Left ventricle myocardium inferior (tissue), 1 donor: ENCODE measurements at regions not wholly inside any gene's neighbourhood (a gene's known extent, or its start where the extent isn't known, plus 50 kb on each side); places are given as distances from the start of the nearest gene placed in this dataset.
"Not testable (repeated sequence)": the region's sequence is repeated elsewhere in the genome, so short reads cannot be mapped to it uniquely, and the experiment has no call there.

ENCODE experiments used
- DNase-seq: peaks from one replicate; pipeline ENCODE4 v3.0.0-alpha.2; 2020
- H3K27ac ChIP-seq: fragments of 200-600 bp; replicated peaks from 2 replicates; pipeline ENCODE4 v1.8.0; 2021
- H3K27me3 ChIP-seq: fragments of 200-600 bp; 2 replicates; pipeline ENCODE4 v1.8.0; 2021; ENCODE audit warnings: low read depth
- H3K36me3 ChIP-seq: fragments of 200-600 bp; 2 replicates; pipeline ENCODE4 v1.8.0; 2021
- H3K4me1 ChIP-seq: fragments of 200-600 bp; 2 replicates; pipeline ENCODE4 v1.8.0; 2021
- H3K4me3 ChIP-seq: fragments of 200-600 bp; 2 replicates; pipeline ENCODE4 v1.8.0; 2021; ENCODE audit warnings: mild to moderate bottlenecking, moderate library complexity
- H3K9me3 ChIP-seq: fragments of 200-600 bp; replicated peaks from 2 replicates; pipeline ENCODE4 v1.8.0; 2021
- intact Hi-C: fragments of 100-400 bp; cut with micrococcal nuclease; formaldehyde crosslinking; loops from one replicate; pipeline ENCODE4 v1.11.0; 2022
- TF ChIP-seq, protein P1 (sequence below): fragments of 200-600 bp; IDR thresholded peaks from 2 replicates; pipeline ENCODE4 v1.8.0; 2021; ENCODE audit warnings: antibody characterized with exemption, mild to moderate bottlenecking, borderline replicate concordance
- donor health status: DM: no; HTN: yes; CAD: no; lungs with severe emphysema.

DNA sequence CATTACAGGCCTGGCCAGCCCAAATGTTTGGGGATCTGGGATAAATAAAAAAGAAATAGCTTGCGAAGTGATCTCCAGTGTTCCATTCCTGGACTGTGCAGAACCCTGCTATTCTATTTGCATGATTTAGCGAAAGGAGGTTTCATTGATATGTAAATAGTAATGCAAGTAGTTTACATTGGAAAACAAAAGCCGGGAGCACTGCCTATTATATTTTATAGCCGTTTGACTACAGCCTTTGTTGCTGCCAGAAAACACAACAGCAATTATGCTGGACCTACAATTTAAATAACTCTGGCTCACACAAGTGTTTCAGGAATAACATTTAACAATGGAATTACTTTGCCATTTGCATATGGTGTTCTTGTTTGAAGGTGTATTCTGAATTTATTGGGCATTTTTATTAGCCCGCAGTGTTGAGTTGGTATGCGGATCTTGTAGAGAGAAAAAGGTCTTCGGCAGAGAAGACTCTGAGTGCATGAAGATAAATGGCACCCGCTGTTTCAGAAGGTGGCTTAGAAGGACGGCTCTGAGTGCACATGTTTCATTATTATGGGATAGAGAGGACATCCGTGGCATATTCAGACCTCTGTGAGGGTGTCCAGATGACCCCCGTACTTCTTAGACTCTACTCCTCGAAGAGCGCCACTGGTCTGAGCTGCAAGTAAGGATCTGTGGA, 315.0 kb downstream of the BRD1 start:
- TF ChIP-seq, protein P1, sequence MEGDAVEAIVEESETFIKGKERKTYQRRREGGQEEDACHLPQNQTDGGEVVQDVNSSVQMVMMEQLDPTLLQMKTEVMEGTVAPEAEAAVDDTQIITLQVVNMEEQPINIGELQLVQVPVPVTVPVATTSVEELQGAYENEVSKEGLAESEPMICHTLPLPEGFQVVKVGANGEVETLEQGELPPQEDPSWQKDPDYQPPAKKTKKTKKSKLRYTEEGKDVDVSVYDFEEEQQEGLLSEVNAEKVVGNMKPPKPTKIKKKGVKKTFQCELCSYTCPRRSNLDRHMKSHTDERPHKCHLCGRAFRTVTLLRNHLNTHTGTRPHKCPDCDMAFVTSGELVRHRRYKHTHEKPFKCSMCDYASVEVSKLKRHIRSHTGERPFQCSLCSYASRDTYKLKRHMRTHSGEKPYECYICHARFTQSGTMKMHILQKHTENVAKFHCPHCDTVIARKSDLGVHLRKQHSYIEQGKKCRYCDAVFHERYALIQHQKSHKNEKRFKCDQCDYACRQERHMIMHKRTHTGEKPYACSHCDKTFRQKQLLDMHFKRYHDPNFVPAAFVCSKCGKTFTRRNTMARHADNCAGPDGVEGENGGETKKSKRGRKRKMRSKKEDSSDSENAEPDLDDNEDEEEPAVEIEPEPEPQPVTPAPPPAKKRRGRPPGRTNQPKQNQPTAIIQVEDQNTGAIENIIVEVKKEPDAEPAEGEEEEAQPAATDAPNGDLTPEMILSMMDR = no peak
- Histone ChIP-seq H3K4me1 (no peaks in the 10 kb centered on the region), H3K36me3 (no peaks in the 10 kb centered on the region), H3K27ac (no peak overlapping the region), H3K27me3 (peaks cover 28% of the 10 kb centered on the region), H3K9me3 (peaks cover 22% of the 10 kb centered on the region), H3K4me3 (no peak overlapping the region)
- no peak for DNase-seq
- intact Hi-C loops = no loop called here

DNA sequence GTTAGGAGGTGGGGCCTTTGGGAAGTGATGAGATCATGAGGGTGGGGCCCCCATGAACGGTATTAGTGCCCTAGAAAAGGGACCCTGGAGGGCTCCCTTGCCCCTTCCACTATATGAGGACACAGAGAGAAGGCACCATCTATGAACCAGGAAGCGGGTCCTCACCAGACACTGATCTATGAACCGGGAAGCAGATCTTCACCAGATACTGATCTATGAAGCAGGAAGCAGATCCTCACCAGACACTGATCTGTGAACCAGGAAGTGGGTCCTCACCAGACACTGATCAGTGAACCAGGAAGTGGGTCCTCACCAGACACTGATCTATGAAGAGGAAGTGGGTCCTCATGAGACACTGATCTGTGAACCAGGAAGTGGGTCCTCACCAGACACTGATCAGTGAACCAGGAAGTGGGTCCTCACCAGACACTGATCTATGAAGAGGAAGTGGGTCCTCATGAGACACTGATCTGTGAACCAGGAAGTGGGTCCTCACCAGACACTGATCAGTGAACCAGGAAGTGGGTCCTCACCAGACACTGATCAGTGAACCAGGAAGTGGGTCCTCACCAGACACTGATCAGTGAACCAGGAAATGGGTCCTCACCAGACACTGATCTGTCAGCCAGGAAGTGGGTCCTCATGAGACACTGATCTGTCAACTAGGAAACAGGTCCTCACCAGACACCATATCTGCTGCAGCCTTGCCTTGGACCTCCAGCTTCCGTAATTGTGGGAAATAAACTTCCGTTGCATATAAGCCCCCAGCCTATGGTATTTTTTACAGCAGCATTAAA, 316.1 kb downstream of the BRD1 start:
- H3K36me3 ChIP-seq, H3K4me3 ChIP-seq, H3K27ac ChIP-seq, DNase-seq, H3K4me1 ChIP-seq, intact Hi-C loops: not testable (repeated sequence)
- Histone ChIP-seq H3K9me3 (peaks cover 22% of the 10 kb centered on the region), H3K27me3 (peaks cover 17% of the 10 kb centered on the region)

DNA sequence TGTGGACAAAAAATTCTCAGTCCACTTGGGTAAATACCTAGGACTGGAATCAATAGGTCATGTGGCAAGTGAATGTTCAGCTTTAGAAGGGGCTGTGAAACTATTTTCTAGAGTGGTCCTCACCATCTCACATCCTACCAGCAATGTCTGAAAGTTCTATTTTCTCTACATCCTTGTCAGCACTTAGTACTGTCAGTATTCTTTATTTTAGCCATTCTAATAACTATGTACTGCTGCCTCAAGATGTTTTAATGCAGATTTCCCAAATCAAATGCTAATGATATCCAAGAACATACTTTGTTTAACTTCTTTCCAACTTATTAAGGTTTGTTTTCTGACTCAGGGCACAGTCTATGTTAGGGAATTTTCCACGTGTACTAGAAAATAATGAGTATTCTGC, 317.0 kb downstream of the BRD1 start:
- H3K27me3 ChIP-seq = peaks cover 15% of the 10 kb centered on the region
- intact Hi-C loops = no loop called here
- no peaks in the 10 kb centered on the region for H3K36me3 ChIP-seq
- H3K9me3 ChIP-seq = peaks cover 22% of the 10 kb centered on the region
- TF ChIP-seq, protein P1 = no peak
- DNase-seq = no peak
- no peaks in the 10 kb centered on the region for H3K4me1 ChIP-seq
- H3K27ac ChIP-seq = no peak overlapping the region
- H3K4me3 ChIP-seq = no peak overlapping the region

DNA sequence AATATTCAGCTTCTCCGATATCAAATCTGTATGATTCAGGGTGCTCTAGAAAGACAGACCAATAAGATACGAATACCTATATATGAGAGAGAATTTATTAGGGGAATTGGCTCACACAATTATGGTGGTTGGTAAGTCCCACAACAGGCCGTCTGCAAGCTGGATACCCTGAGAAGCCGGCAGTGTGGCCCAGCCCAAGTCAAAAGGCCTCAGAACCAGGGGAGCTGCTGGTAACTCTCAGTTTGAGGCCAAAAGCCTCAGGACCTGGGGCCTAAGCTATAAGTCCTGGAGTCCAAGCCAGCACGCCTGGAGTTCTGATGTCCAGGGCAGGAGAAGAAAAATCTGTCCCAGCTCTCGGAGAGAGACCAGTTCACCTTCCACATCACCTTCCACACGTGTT, 318.7 kb downstream of the BRD1 start:
- peaks cover 6% of the 10 kb centered on the region for H3K27me3 ChIP-seq
- no peaks in the 10 kb centered on the region for H3K36me3 ChIP-seq
- no peaks in the 10 kb centered on the region for H3K4me1 ChIP-seq
- DNase-seq = no peak
- intact Hi-C loops = no loop called here
- TF ChIP-seq, protein P1 = no peak
- no peak overlapping the region for H3K4me3 ChIP-seq
- no peak overlapping the region for H3K27ac ChIP-seq
- H3K9me3 ChIP-seq = peaks cover 22% of the 10 kb centered on the region

DNA sequence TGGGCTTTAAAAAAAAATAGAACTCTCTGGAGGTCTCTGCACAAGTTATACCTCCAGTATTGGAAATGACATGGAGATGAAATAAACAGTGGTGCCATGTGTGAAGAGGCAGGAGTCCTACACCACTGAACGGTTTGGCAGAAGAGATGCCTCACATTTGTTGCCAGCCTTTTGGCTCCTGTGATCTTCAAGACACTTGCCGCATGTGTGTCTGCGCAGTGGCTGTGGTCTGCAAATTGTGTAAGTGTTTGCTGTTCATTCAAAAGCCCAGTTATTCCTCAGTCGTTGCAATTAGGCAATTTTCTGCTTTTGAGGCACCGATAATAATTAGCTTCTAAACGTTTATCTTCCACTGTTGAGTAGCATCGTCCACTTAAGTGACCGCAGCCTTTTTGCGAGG, 319.1 kb downstream of the BRD1 start:
- TF ChIP-seq, protein P1 = no peak
- no peak for DNase-seq
- Histone ChIP-seq H3K36me3 (no peaks in the 10 kb centered on the region), H3K4me3 (no peak overlapping the region), H3K9me3 (peaks cover 22% of the 10 kb centered on the region), H3K27ac (no peak overlapping the region), H3K4me1 (no peaks in the 10 kb centered on the region), H3K27me3 (peaks cover 1% of the 10 kb centered on the region)
- intact Hi-C loops = no loop called here
